ENCODE measurements at regions not wholly inside any gene's neighbourhood (a gene's known extent, or its start where the extent isn't known, plus 50 kb on each side); places are given as distances from the start of the nearest gene placed in this dataset.

DNA sequence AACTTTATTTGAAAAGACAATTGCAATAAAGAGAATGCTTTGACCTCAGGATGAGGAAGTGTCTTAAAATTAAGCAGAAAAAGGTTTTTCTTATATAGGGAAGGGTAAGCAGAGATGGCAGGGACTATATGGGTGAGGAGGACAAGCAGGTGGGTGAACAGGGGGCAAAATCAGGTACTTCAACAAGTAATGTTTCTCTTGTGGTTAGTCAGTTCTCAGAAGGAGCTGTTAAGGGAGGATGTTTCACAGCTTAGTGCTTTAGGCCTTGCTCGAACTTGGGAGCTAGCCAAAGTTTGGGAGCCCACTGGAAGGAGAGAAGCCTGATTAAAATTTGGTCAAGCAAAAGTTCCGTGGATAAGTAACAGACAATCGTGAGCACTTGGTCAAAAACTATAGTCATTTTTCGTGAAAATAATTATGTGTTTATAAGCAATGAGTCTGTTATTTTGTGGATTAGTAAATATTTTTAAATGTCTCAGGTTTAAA, 364.2 kb upstream of the TMPO start:
- TF ChIP-seq CTCF (IDR thresholded peaks at IDR 0.05) (no peak), POLR2A (IDR thresholded peaks at IDR 0.05) (no peak)

Measured in tibial nerve (tissue), 3 donors.